A549 (cell line): ENCODE measurements at regions not wholly inside any gene's neighbourhood (a gene's known extent, or its start where the extent isn't known, plus 50 kb on each side); places are given as distances from the start of the nearest gene placed in this dataset.

Experiments used
- ATAC-seq, 2 experiments: fragments of 200-7000 bp in 1 of 2; fragments of >200 bp in 1 of 2; cut with Nextera tagmentation in 1 of 2; cut with Tn5 transposase in 1 of 2; 3 replicates each; pipeline versions ENCODE4 v1.8.0 to v1.9.1; 2018 to 2020; ENCODE audit warnings: mild to moderate bottlenecking in 1 of 2, moderate library complexity in 1 of 2
- CTCF ChIA-PET: fragments of 300-600 bp; sonication (Branson Sonifier 250); formaldehyde crosslinking; extraction: SDS; loops from one replicate; lab custom pipeline; 2021; ENCODE audit warnings: antibody characterized with exemption, inconsistent platforms; lab: Yijun Ruan, JAX
- POLR2A ChIA-PET: fragments of 350-600 bp; formaldehyde crosslinking; extraction: SDS; loops from one replicate; lab custom pipeline; 2021; ENCODE audit warnings: antibody characterized with exemption, inconsistent platforms; lab: Yijun Ruan, JAX
- DNase-seq, 2 experiments: peaks; one replicate each; pipeline versions ENCODE4 v3.0.0 to v3.0.0-alpha.2; 2011 to 2016; ENCODE audit warnings: low read depth in 1 of 2, low spot score in 1 of 2
- FAIRE-seq: peaks from 2 replicates; lab custom pipeline; 2011; peaks lifted over from hg19 to GRCh38; lab: Jason Lieb, UNC
- H3K27ac ChIP-seq, 2 experiments: fragments of >200 bp; sonication (Bioruptor Twin); formaldehyde crosslinking; 3 replicates each; pipeline ENCODE4 v1.5.1; 2016 to 2017
- H3K4me1 ChIP-seq: fragments of >200 bp; sonication (Bioruptor Twin); formaldehyde crosslinking; 3 replicates; pipeline ENCODE4 v1.6.1; 2016
- H3K4me2 ChIP-seq: fragments of >200 bp; sonication (Bioruptor Twin); formaldehyde crosslinking; 3 replicates; pipeline ENCODE4 v1.6.1; 2016
- H3K4me3 ChIP-seq: fragments of >200 bp; sonication (Bioruptor Twin); formaldehyde crosslinking; 3 replicates; pipeline ENCODE4 v1.5.1; 2016
- H3K9me3 ChIP-seq: fragments of >200 bp; sonication (Bioruptor Twin); formaldehyde crosslinking; 3 replicates; pipeline ENCODE4 v1.6.1; 2016
- CBX2 ChIP-seq: fragments of 200-600 bp; sonication (generic); IDR thresholded peaks from 2 replicates; pipeline ENCODE4 v1.6.1; 2016; ENCODE audit warnings: low read depth, mild to moderate bottlenecking, borderline replicate concordance
- CBX8 ChIP-seq: fragments of 200-600 bp; sonication (generic); IDR thresholded peaks from 2 replicates; pipeline ENCODE4 v1.6.1; 2016
- CHD2 ChIP-seq: fragments of 150-350 bp; IDR thresholded peaks from 2 replicates; pipeline ENCODE4 v1.6.1; 2014; ENCODE audit warnings: low read length; ENCODE audit not compliant: partially characterized antibody
- CHD4 ChIP-seq: fragments of 200-600 bp; sonication (generic); IDR thresholded peaks from 2 replicates; pipeline ENCODE4 v1.6.1; 2016; ENCODE audit warnings: antibody characterized with exemption, mild to moderate bottlenecking, borderline replicate concordance
- E2F6 ChIP-seq: IDR thresholded peaks from 2 replicates; pipeline ENCODE4 v1.6.1; 2012; ENCODE audit warnings: low read depth, borderline replicate concordance
- EHMT2 ChIP-seq: fragments of 200-600 bp; sonication (generic); IDR thresholded peaks from 2 replicates; pipeline ENCODE4 v1.6.1; 2016; ENCODE audit warnings: antibody characterized with exemption, low read depth, mild to moderate bottlenecking, moderate library complexity
- ELK1 ChIP-seq: fragments of 150-350 bp; IDR thresholded peaks from 2 replicates; pipeline ENCODE4 v1.6.1; 2014; ENCODE audit warnings: low read depth, mild to moderate bottlenecking, low read length
- FOXS1 ChIP-seq: fragments of 250-450 bp; sonication (Bioruptor Pico); IDR thresholded peaks from 2 replicates; pipeline ENCODE4 v1.5.0; 2020; ENCODE audit warnings: mild to moderate bottlenecking, moderate library complexity
- HMGXB4 ChIP-seq: fragments of 250-450 bp; sonication (Bioruptor Pico); IDR thresholded peaks from 2 replicates; pipeline ENCODE4 v1.5.0; 2021; ENCODE audit warnings: mild to moderate bottlenecking, moderate library complexity, borderline replicate concordance
- KDM5A ChIP-seq: fragments of 200-600 bp; sonication (generic); IDR thresholded peaks from 2 replicates; pipeline ENCODE4 v1.6.1; 2016; ENCODE audit warnings: antibody characterized with exemption, mild to moderate bottlenecking
- MAZ ChIP-seq: fragments of 150-350 bp; IDR thresholded peaks from 2 replicates; pipeline ENCODE4 v1.6.1; 2014; ENCODE audit warnings: antibody characterized with exemption, low read depth, low read length, borderline replicate concordance
- NFE2L2 ChIP-seq: fragments of 150-350 bp; conservative IDR thresholded peaks from 2 replicates; pipeline ENCODE4 v1.6.1; 2014; ENCODE audit warnings: low read length
- NPAS2 ChIP-seq: fragments of 250-450 bp; sonication (Bioruptor Pico); IDR thresholded peaks from 2 replicates; pipeline ENCODE4 v1.8.0; 2022; ENCODE audit warnings: mild to moderate bottlenecking, moderate library complexity, borderline replicate concordance
- NR3C1 ChIP-seq: fragments of >200 bp; sonication (Bioruptor Twin); formaldehyde crosslinking; IDR thresholded peaks from 3 replicates; pipeline ENCODE4 v1.6.1; 2017
- POLR2A ChIP-seq: IDR thresholded peaks from 2 replicates; pipeline ENCODE4 v1.6.1; 2012; ENCODE audit warnings: mild to moderate bottlenecking, low read length
- POLR2AphosphoS2 ChIP-seq: conservative IDR thresholded peaks from 2 replicates; pipeline ENCODE4 v1.6.1; 2012; ENCODE audit warnings: low read length, improper control_type of control experiment, inconsistent platforms
- RAD21 ChIP-seq, 2 experiments: fragments of >200 bp in 1 of 2; sonication (Bioruptor Twin) in 1 of 2; formaldehyde crosslinking in 1 of 2; IDR thresholded peaks in 1 of 2; conservative IDR thresholded peaks in 1 of 2; 2 replicates in 1 of 2; 3 replicates in 1 of 2; pipeline ENCODE4 v1.6.1; 2012 to 2018; ENCODE audit warnings: inconsistent platforms in 1 of 2
- SMC3 ChIP-seq: fragments of >200 bp; sonication (Bioruptor Twin); formaldehyde crosslinking; IDR thresholded peaks from 3 replicates; pipeline ENCODE4 v1.6.1; 2018; ENCODE audit warnings: inconsistent platforms
- WGBS: methylation state at CpG from one replicate; pipeline ENCODE4 v1.1.6; 2017; ENCODE audit errors: missing lambda C conversion rate; 5-methylcytosine and 5-hydroxymethylcytosine counted together
- TF ChIP-seq, protein P1 (sequence below): IDR thresholded peaks from 2 replicates; pipeline ENCODE4 v1.6.1; 2012
- TF ChIP-seq, protein P2 (sequence below): fragments of >200 bp; sonication (Bioruptor Twin); formaldehyde crosslinking; IDR thresholded peaks from 2 replicates; pipeline ENCODE4 v1.6.1; 2016

- no peak for TF ChIP-seq HMGXB4 (CRISPR knock-in tag)
- no peak for TF ChIP-seq CHD4
These were observed 176.1 kb upstream of the UFL1 start (continued) for GRCh38 chr6:96345501-96345900.

- no peak for DNase-seq
- Histone ChIP-seq H3K9me3 (no peaks in the 10 kb centered on the region), H3K27ac (no peak overlapping the region), H3K4me3 (no peak overlapping the region), H3K4me1 (no peaks in the 10 kb centered on the region), H3K4me2 (no peak overlapping the region)
- POLR2A ChIA-PET, result no interaction called here
- ATAC-seq, result no peak
- CTCF ChIA-PET, result no interaction called here
- WGBS, result 9% methylated on average over 1 of the region's 1 CpG
- no peak for TF ChIP-seq E2F6
- TF ChIP-seq CBX2, result no peak
- FAIRE-seq, result no peak
These were observed 140.4 kb upstream of the UFL1 start for GRCh38 chr6:96381246-96381645.

DNA sequence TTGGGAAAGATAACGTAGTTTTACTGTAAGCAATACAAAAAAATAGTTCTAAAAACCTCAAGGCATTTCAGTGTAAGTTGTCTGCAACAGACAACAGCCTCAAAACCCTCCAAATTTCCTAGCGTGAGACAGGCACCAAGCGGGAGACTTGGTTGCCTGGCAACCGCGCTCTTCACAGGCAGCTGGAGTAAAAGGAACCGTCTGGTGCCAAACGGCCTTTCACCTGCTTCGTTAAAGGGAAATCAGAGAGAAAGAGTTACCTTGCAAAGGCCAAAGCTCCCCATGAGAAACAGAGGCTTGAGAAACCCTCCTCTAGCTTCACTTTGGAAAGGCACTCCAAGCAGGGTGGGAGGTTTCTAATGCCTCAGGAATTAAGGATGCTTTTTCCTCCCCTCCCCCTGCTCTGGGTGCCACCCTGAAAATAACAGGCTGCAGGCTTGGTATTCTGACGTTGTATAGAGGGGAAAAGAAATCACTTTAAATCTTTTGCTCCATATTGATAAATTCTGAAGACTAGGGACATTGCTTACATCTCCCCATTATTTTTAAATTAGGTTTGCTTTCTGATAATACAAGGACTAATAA, 129.7 kb upstream of the UFL1 start:
- ATAC-seq (no peak), FAIRE-seq (no peak), DNase-seq (no peak)
- H3K9me3 ChIP-seq, result no peaks in the 10 kb centered on the region
- no peak overlapping the region for H3K27ac ChIP-seq
- no peak overlapping the region for H3K4me3 ChIP-seq
- WGBS, result 6% methylated on average over 9 of the region's 9 CpGs
- no peaks in the 10 kb centered on the region for H3K4me1 ChIP-seq
- TF ChIP-seq NFE2L2, result no peak
- TF ChIP-seq FOXS1 (CRISPR knock-in tag), result no peak
- TF ChIP-seq CHD2, result no peak
- no peak for TF ChIP-seq EHMT2
- TF ChIP-seq NR3C1, result no peak
- TF ChIP-seq POLR2A, result no peak
- no peak for TF ChIP-seq POLR2AphosphoS2
- no peak for TF ChIP-seq CBX8
- TF ChIP-seq KDM5A, result no peak
- no peak for TF ChIP-seq ELK1
- TF ChIP-seq, protein P1, sequence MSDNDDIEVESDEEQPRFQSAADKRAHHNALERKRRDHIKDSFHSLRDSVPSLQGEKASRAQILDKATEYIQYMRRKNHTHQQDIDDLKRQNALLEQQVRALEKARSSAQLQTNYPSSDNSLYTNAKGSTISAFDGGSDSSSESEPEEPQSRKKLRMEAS, result no peak
- TF ChIP-seq NPAS2 (CRISPR knock-in tag), result no peak
- no peak for TF ChIP-seq CHD4
- no peak for TF ChIP-seq SMC3
- TF ChIP-seq, protein P2, sequence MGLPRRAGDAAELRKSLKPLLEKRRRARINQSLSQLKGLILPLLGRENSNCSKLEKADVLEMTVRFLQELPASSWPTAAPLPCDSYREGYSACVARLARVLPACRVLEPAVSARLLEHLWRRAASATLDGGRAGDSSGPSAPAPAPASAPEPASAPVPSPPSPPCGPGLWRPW, result no peak
- no peak overlapping the region for H3K4me2 ChIP-seq
- POLR2A ChIA-PET, result no interaction called here
- CTCF ChIA-PET, result no interaction called here

DNA sequence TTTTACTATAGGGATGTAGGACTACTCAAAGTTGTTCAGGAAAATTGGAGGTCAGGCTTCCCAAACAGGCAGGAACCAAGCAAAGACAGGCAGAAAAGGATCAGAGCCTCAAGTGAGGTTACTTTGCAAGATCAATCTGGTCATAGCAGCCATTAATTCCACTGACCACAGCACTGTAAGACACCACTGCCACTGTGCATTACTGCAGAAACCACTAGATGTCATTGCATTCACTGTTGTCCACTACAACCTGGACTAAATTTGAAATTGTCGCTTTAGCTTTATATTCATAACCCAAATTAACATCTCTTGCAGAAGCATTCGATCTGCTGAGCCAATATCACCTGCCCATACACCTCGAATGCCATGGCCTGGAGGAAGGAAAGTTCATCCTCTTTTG, 126.9 kb upstream of the UFL1 start:
- WGBS, result 4% methylated on average over 3 of the region's 3 CpGs
- TF ChIP-seq MAZ, result no peak
- 0 out of 5 replicates have a peak, but pooled peaks of 1 of the 2 experiments have one; percentile 9 for TF ChIP-seq RAD21 (conservative IDR thresholded peaks at IDR 0.05 in 1 of 2, IDR thresholded peaks at IDR 0.05 in 1 of 2)
- ChIA-PET POLR2A (no interaction called here), CTCF (no interaction called here)
- H3K27ac ChIP-seq, result no peak overlapping the region
- H3K9me3 ChIP-seq, result no peaks in the 10 kb centered on the region
- H3K4me1 ChIP-seq, result no peaks in the 10 kb centered on the region
- ATAC-seq (no peak; a peak in 1 of 6 replicates), FAIRE-seq (no peak), DNase-seq (peak in 1 of 2 experiments; percentile 15)
- no peak overlapping the region for H3K4me3 ChIP-seq
- no peak overlapping the region for H3K4me2 ChIP-seq
